Esophagus squamous epithelium (tissue), 4 donors: ENCODE measurements at regions not wholly inside any gene's neighbourhood (a gene's known extent, or its start where the extent isn't known, plus 50 kb on each side); places are given as distances from the start of the nearest gene placed in this dataset.

Source experiments
- POLR2A ChIP-seq, 4 donors: fragments of 450-650 bp; IDR thresholded peaks; one replicate each; pipeline ENCODE4 v1.6.1; 2017; ENCODE audit warnings: antibody characterized with exemption in 4 of 4, mild to moderate bottlenecking in 4 of 4, moderate library complexity in 3 of 4
- TF ChIP-seq, protein P1 (sequence below), 6 experiments: fragments of 450-650 bp in 4 of 6; fragments of 200-600 bp in 2 of 6; sonication (generic) in 2 of 6; IDR thresholded peaks; one replicate each; pipeline ENCODE4 v1.5.1; 2016 to 2019; ENCODE audit warnings: antibody characterized with exemption in 6 of 6, mild to moderate bottlenecking in 4 of 6, moderate library complexity in 4 of 6

- TF ChIP-seq, protein P1, sequence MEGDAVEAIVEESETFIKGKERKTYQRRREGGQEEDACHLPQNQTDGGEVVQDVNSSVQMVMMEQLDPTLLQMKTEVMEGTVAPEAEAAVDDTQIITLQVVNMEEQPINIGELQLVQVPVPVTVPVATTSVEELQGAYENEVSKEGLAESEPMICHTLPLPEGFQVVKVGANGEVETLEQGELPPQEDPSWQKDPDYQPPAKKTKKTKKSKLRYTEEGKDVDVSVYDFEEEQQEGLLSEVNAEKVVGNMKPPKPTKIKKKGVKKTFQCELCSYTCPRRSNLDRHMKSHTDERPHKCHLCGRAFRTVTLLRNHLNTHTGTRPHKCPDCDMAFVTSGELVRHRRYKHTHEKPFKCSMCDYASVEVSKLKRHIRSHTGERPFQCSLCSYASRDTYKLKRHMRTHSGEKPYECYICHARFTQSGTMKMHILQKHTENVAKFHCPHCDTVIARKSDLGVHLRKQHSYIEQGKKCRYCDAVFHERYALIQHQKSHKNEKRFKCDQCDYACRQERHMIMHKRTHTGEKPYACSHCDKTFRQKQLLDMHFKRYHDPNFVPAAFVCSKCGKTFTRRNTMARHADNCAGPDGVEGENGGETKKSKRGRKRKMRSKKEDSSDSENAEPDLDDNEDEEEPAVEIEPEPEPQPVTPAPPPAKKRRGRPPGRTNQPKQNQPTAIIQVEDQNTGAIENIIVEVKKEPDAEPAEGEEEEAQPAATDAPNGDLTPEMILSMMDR (IDR thresholded peaks at IDR 0.05) = no peak
- TF ChIP-seq POLR2A (IDR thresholded peaks at IDR 0.05) = no peak
Observed at GRCh38 chr5:5560016-5560415, 137.5 kb downstream of the ICE1 start.
